Gastroesophageal sphincter (tissue), 3 donors: ENCODE measurements at regions not wholly inside any gene's neighbourhood (a gene's known extent, or its start where the extent isn't known, plus 50 kb on each side); places are given as distances from the start of the nearest gene placed in this dataset.

Experiments used
- POLR2A ChIP-seq, 2 donors: fragments of 450-650 bp; IDR thresholded peaks; one replicate each; pipeline ENCODE4 v1.6.1; 2017; ENCODE audit warnings: antibody characterized with exemption in 2 of 2, mild to moderate bottlenecking in 2 of 2, moderate library complexity in 1 of 2
- TF ChIP-seq, protein P1 (sequence below), 4 experiments: fragments of 200-600 bp in 2 of 4; fragments of 450-650 bp in 2 of 4; sonication (generic) in 1 of 4; IDR thresholded peaks; one replicate each; pipeline ENCODE4 v1.5.1; 2017 to 2019; ENCODE audit warnings: antibody characterized with exemption in 4 of 4, mild to moderate bottlenecking in 2 of 4, moderate library complexity in 2 of 4

DNA sequence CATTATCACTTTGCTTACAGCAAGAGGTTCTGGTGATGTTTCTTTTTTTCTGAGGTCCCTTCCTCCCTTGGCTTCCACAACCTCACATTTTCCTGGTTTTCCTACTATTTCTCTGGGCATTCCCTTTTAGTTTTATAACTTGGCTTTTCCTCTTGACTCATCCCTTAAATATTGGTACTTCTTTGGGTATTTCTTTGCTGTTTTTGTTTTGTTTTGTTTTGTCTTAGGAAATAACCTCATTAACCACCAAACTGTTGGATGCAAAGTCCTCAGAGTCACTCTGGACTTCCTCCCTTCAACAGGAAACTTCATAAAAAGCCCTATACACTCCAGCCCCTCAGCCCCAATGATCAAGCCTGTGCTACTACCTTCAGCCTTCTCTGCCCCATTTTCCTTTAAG is 211.1 kb downstream of the DUSP10 start:
- TF ChIP-seq, protein P1, sequence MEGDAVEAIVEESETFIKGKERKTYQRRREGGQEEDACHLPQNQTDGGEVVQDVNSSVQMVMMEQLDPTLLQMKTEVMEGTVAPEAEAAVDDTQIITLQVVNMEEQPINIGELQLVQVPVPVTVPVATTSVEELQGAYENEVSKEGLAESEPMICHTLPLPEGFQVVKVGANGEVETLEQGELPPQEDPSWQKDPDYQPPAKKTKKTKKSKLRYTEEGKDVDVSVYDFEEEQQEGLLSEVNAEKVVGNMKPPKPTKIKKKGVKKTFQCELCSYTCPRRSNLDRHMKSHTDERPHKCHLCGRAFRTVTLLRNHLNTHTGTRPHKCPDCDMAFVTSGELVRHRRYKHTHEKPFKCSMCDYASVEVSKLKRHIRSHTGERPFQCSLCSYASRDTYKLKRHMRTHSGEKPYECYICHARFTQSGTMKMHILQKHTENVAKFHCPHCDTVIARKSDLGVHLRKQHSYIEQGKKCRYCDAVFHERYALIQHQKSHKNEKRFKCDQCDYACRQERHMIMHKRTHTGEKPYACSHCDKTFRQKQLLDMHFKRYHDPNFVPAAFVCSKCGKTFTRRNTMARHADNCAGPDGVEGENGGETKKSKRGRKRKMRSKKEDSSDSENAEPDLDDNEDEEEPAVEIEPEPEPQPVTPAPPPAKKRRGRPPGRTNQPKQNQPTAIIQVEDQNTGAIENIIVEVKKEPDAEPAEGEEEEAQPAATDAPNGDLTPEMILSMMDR (IDR thresholded peaks at IDR 0.05) = no peak
- TF ChIP-seq POLR2A (IDR thresholded peaks at IDR 0.05) = no peak
